ENCODE measurements at regions not wholly inside any gene's neighbourhood (a gene's known extent, or its start where the extent isn't known, plus 50 kb on each side); places are given as distances from the start of the nearest gene placed in this dataset.
A peak's percentile ranks its signal among the peaks of the same experiment; 100 is the strongest.

DNA sequence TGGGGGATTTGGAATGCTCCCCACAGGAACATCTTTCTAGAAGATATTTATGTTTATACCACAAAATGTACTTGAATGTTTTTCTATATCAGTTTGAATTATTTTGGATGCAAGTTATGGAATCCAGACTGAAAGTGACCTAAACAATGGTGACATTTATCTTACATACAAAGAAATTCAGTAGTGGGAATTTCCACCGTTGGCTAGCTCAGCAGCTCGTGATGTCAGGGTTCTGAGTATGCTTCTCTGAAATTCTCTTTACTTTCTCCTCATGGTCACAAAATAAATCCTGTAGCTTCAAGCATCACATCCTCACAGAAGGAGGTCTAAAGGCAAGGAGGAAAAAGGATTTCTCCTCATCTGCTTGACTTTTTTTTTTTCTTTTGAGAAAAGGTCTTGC, 105.3 kb downstream of the AKAIN1 start:
- H3K4me1 Mint-ChIP-seq (ENCODE audit: low read depth): peaks cover 2% of the 10 kb centered on the region

GRCh38 chr18:5075297-5075696, 121.8 kb downstream of the AKAIN1 start:
- intact Hi-C loops (cut with micrococcal nuclease): loop anchor here (10.0 kb wide), 1 partner anchor 1810 kb away; no protein-coding TSS in a partner anchor
- Mint-ChIP-seq H3K4me1 (ENCODE audit: low read depth) (no peaks in the 10 kb centered on the region), H3K4me3 (ENCODE audit: low read depth) (no peak overlapping the region), H3K27ac (no peak overlapping the region), H3K36me3 (ENCODE audit: low read depth) (no peaks in the 10 kb centered on the region), H3K27me3 (ENCODE audit: low read depth) (peaks cover 2% of the 10 kb centered on the region), H3K9me3 (no peaks in the 10 kb centered on the region)
- no peak for DNase-seq (ENCODE audit: low spot score)

More for the DNA sequence above, 105.3 kb downstream of the AKAIN1 start:
- Mint-ChIP-seq H3K36me3 (ENCODE audit: low read depth) (no peaks in the 10 kb centered on the region), H3K4me3 (ENCODE audit: low read depth) (no peak overlapping the region), H3K27me3 (ENCODE audit: low read depth) (no peaks in the 10 kb centered on the region), H3K9me3 (peaks cover 5% of the 10 kb centered on the region), H3K27ac (no peak overlapping the region)
- intact Hi-C loops (cut with micrococcal nuclease): no loop called here
- DNase-seq (ENCODE audit: low spot score): no peak

GRCh38 chr18:5073026-5073944, 123.8 kb downstream of the AKAIN1 start:
- intact Hi-C loops (cut with micrococcal nuclease): loop anchor here (10.0 kb wide), 1 partner anchor 1812 kb away; no protein-coding TSS in a partner anchor
- no peaks in the 10 kb centered on the region for H3K9me3 Mint-ChIP-seq
- H3K27me3 Mint-ChIP-seq (ENCODE audit: low read depth): peaks cover 2% of the 10 kb centered on the region
- no peaks in the 10 kb centered on the region for H3K36me3 Mint-ChIP-seq (ENCODE audit: low read depth)
- H3K27ac Mint-ChIP-seq: no peak overlapping the region
- no peak for DNase-seq (ENCODE audit: low spot score)
- H3K4me3 Mint-ChIP-seq (ENCODE audit: low read depth): no peak overlapping the region
- no peaks in the 10 kb centered on the region for H3K4me1 Mint-ChIP-seq (ENCODE audit: low read depth)

DNA sequence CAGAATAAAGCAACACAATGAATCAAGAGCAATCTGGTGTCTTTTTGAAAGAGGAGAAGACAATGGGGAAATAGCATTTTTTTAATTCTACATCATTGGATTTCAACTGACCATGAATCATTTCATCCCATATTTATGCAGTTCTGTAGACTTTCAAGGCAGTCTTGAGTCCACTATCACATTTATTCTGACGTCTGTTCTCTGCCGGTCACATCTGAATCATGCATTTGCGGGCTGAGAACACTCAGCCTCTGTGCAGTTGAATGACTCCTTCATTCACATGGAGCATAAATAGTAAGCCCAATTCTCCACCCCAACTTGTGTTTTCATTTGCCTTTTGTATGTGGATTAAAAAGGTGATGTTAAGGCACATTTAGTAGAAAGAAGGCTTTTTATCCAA, 128.2 kb downstream of the AKAIN1 start:
- no peaks in the 10 kb centered on the region for H3K27me3 Mint-ChIP-seq (ENCODE audit: low read depth)
- no peak overlapping the region for H3K27ac Mint-ChIP-seq
- no peak for DNase-seq (ENCODE audit: low spot score)
- H3K4me3 Mint-ChIP-seq (ENCODE audit: low read depth): no peak overlapping the region
- H3K4me1 Mint-ChIP-seq (ENCODE audit: low read depth): no peaks in the 10 kb centered on the region
- H3K9me3 Mint-ChIP-seq: no peaks in the 10 kb centered on the region
- H3K36me3 Mint-ChIP-seq (ENCODE audit: low read depth): no peaks in the 10 kb centered on the region
- intact Hi-C loops (cut with micrococcal nuclease): no loop called here

- H3K4me3 Mint-ChIP-seq (ENCODE audit: low read depth): no peak overlapping the region
- DNase-seq (ENCODE audit: low spot score): no peak
- H3K27me3 Mint-ChIP-seq (ENCODE audit: low read depth): no peaks in the 10 kb centered on the region
- no peak overlapping the region for H3K27ac Mint-ChIP-seq
- no peaks in the 10 kb centered on the region for H3K36me3 Mint-ChIP-seq (ENCODE audit: low read depth)
- no peaks in the 10 kb centered on the region for H3K4me1 Mint-ChIP-seq (ENCODE audit: low read depth)
- intact Hi-C loops (cut with micrococcal nuclease): no loop called here
- no peaks in the 10 kb centered on the region for H3K9me3 Mint-ChIP-seq
Observed at GRCh38 chr18:5066380-5066977, 130.6 kb downstream of the AKAIN1 start.

DNA sequence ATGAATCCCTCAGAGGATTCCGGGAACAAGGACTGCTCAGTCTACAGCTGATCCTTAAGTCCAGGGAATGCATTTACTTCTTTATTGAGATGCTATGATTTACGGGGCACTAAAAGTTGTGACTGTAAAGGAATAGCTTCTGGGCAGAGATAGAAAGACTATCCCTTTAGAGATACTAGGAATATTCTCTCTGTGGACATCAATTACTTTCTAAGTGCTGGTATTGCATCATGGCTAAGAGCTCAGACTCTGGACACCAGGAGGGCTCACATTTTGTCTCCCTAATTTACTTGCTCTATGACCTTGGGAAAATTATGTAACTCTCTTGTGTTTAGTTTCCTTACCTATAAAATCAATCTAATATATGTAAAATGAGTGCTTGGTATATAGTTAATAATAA, 131.4 kb downstream of the AKAIN1 start:
- no peak for DNase-seq (ENCODE audit: low spot score)
- Mint-ChIP-seq H3K27ac (no peak overlapping the region), H3K27me3 (ENCODE audit: low read depth) (no peaks in the 10 kb centered on the region), H3K9me3 (no peaks in the 10 kb centered on the region), H3K4me3 (ENCODE audit: low read depth) (no peak overlapping the region), H3K36me3 (ENCODE audit: low read depth) (no peaks in the 10 kb centered on the region), H3K4me1 (ENCODE audit: low read depth) (no peaks in the 10 kb centered on the region)
- intact Hi-C loops (cut with micrococcal nuclease): no loop called here

DNA sequence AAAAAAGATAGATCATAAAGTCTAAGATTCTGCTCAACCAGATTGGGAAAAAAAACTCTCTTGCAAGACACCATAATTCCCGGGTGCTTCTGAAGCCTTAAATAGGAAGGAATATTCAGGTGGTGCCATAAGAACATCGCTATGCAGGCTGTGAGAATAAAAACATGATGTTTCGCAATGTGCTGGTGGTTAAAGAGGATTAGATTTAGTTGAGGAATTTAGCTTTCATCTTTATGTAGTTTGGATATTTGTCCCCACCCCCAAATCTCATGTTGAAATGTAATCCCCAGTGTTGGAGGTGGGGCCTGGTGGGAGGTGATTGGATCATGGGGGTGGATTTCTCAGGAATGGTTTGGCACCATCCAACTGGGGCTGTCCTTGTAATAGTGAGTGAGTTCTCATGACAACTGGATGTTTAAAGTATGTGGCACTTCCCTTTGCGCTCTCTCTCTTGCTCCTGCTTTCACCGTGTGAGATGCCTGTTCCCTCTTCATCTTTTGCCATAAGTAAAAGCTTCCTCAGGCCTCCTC, 132.2 kb downstream of the AKAIN1 start:
- Mint-ChIP-seq H3K4me3 (ENCODE audit: low read depth) (no peak overlapping the region), H3K9me3 (no peaks in the 10 kb centered on the region), H3K27me3 (ENCODE audit: low read depth) (no peaks in the 10 kb centered on the region), H3K36me3 (ENCODE audit: low read depth) (no peaks in the 10 kb centered on the region), H3K4me1 (ENCODE audit: low read depth) (no peaks in the 10 kb centered on the region), H3K27ac (no peak overlapping the region)
- intact Hi-C loops (cut with micrococcal nuclease): no loop called here
- DNase-seq (ENCODE audit: low spot score): no peak

GRCh38 chr18:5061785-5062184, 135.3 kb downstream of the AKAIN1 start:
- intact Hi-C loops (cut with micrococcal nuclease): no loop called here
- Mint-ChIP-seq H3K27ac (no peak overlapping the region), H3K27me3 (ENCODE audit: low read depth) (peaks cover 4% of the 10 kb centered on the region), H3K9me3 (no peaks in the 10 kb centered on the region), H3K36me3 (ENCODE audit: low read depth) (no peaks in the 10 kb centered on the region), H3K4me1 (ENCODE audit: low read depth) (peaks cover 8% of the 10 kb centered on the region), H3K4me3 (ENCODE audit: low read depth) (no peak overlapping the region)
- DNase-seq (ENCODE audit: low spot score): no peak

DNA sequence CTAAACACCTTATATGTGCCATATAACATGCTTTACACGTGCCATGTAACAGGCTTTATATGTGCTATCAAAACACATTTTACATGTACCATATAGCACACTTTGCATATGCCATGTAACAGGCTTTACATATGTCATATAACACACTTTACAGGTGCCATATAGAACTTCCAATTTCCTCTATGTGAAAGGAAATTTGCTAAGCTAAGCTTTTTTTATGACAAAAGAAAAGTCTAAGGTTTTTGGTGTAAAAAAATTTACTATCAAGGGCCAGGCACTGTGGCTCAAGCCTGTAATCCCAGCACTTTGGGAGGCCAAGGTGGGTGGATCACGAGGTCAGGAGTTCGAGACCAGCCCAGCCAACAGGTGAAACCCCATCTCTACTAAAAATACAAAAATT, 136.5 kb downstream of the AKAIN1 start:
- H3K4me1 Mint-ChIP-seq (ENCODE audit: low read depth): peaks cover 8% of the 10 kb centered on the region
- H3K36me3 Mint-ChIP-seq (ENCODE audit: low read depth): no peaks in the 10 kb centered on the region
- no peaks in the 10 kb centered on the region for H3K9me3 Mint-ChIP-seq
- intact Hi-C loops (cut with micrococcal nuclease): no loop called here
- no peak overlapping the region for H3K27ac Mint-ChIP-seq
- H3K27me3 Mint-ChIP-seq (ENCODE audit: low read depth): peaks cover 4% of the 10 kb centered on the region
- H3K4me3 Mint-ChIP-seq (ENCODE audit: low read depth): no peak overlapping the region
- no peak for DNase-seq (ENCODE audit: low spot score)

DNA sequence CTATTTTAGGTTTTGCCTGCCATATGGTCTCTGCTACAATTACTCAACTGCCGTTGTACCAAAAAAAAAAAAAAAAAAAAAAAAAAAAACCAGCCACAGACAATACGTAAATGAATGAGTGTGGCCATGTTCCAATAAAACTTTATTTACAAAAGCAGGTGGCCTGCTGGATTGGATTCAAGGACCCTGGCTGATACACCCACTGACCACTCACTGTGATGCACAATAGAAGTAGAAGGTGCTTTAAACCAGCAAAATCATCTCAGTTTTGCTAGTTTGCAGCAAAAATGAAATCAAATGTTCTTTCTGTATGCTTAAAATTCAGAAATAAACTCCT, 137.4 kb downstream of the AKAIN1 start:
- Mint-ChIP-seq H3K36me3 (ENCODE audit: low read depth) (no peaks in the 10 kb centered on the region), H3K27ac (no peak overlapping the region), H3K4me1 (ENCODE audit: low read depth) (peaks cover 8% of the 10 kb centered on the region), H3K4me3 (ENCODE audit: low read depth) (no peak overlapping the region), H3K9me3 (no peaks in the 10 kb centered on the region), H3K27me3 (ENCODE audit: low read depth) (peaks cover 4% of the 10 kb centered on the region)
- intact Hi-C loops (cut with micrococcal nuclease): no loop called here
- no peak for DNase-seq (ENCODE audit: low spot score)

DNA sequence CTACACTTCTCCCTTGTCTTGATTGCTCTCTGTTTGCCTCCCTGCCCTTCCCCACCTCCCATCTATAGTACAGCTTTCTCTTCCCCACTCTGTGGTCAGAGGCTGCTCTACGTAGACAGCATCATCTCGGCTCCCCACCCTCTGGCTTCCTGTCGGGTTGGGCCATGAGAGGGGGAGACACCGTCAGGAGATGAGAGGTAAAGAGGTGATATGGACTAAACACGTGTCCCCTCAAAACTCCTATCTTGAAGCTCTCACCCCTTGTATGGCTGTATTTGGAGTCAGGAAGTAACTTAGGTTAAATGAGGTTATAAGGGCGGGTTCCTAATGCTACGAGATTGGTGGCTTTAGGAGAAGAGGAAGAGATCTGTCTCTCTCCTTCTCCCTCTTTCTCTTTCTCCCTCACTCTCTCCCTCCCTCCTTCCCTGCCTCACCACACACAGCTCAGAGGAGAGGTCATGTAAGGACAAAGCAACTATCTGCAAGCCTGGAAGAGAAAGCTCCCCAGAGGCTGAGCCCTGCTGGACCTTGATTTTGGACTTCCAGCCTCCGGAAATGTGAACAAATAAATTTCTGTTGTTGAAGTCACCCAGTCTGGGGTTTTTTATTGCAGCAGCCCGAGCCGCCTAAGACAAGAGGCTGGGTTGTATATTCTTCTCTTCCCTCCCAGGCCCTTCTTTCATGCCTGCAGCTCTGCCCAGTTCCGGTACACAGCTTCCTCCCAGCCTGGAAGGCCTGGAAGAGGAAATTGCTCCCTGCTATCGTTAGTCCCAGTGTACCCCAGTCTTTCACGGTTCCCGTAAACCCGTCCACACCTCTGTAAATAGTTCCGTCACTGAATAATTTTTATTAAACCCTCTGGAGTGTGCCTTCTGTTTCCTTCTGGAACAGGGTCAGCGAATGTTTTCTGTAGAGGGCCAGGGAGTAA, 138.0 kb downstream of the AKAIN1 start:
- Mint-ChIP-seq H3K27ac (no peak overlapping the region), H3K9me3 (no peaks in the 10 kb centered on the region), H3K27me3 (ENCODE audit: low read depth) (peaks cover 4% of the 10 kb centered on the region), H3K36me3 (ENCODE audit: low read depth) (no peaks in the 10 kb centered on the region), H3K4me1 (ENCODE audit: low read depth) (peaks cover 8% of the 10 kb centered on the region), H3K4me3 (ENCODE audit: low read depth) (no peak overlapping the region)
- peak; percentile 19 for DNase-seq (ENCODE audit: low spot score)
- intact Hi-C loops (cut with micrococcal nuclease): no loop called here
